HG03103 (cell line): ENCODE measurements at regions not wholly inside any gene's neighbourhood (a gene's known extent, or its start where the extent isn't known, plus 50 kb on each side); places are given as distances from the start of the nearest gene placed in this dataset.

ENCODE experiments used
- ATAC-seq: cut with Tn5 transposase; IDR thresholded peaks from one replicate; pipeline ENCODE4 v1.9.1; 2021; ENCODE audit warnings: low read depth; ENCODE audit not compliant: unreplicated experiment

DNA sequence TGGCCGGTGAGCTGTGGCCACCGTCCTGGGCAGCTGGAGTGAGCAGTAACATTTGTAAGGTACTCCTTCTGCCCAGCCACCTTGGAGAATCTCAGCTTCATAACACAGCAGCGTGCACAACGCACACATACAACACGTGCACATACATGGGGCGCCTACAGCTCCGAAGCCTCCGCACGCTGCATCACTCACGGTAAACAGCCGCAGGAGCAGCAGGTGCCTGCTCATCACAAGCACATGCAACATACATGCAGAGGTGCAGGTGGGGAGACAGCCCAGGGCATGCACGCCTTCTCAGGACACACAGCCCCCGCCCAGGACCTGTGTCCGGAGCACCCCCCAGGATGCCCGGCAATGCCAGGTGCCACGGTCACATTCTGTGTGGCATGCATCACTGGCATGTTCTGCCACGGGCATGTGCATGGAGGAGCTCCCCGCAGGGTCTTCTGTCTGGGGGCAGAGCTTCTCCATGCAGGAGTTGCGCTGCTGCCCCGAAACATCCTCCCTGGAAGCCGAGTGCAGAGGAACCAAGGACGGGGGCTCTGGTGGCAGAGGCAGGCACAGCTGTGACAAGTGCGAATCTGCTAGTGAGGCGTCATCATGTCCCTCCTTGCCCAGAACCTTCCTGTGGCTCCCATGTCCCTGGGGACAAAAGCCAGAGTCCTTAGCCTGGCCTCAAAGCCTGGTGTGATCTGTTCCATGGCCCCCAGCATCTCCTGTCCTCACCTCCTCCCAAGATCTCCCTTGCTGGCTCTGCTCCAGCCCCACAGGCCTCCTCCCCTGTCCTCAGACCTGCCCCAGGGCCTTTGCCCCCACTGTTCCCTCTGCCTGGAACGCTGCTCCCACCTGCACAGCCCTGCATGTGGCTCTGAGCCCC, 184.0 kb upstream of the GSE1 start:
- no peak for ATAC-seq

DNA sequence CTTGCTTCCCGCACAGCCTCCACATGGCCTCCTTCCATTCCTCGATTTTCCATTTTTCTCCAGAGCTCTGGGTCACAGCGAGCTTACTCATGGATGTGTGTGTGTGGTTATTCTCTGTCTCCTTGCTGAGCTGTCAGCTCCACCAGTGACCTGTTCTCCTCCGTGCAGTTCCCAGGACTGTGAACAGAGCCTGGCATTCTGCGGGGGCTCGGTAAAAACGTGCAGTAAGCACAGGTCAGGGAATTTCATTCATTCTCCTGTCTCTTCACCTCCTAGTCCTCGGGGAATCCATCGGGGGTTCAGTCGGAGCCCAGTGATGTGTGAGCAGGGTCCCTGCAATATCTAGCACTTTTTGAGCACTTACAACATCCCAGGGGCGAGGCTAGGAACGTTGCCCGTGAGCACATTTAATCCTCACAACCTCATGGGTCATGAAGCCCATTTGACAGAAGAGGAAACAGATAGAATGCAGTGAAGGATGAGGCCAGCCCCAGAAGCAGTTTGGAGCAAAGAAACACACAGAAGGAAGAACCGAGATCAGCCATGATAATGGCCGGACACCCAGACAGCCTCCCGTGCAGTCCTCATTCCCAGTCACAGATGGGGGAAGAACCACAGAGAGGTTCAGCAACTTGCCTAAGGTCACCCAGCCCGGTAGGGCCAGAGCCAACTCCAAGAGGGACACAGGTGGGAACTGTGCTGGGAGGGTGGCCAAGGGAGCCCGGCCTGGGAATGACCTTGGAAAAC, 183.2 kb upstream of the GSE1 start:
- no peak for ATAC-seq

GRCh38 chr16:85430523-85431421, 182.3 kb upstream of the GSE1 start:
- no peak for ATAC-seq

- ATAC-seq: no peak
Measured at GRCh38 chr16:85431431-85432124, 181.5 kb upstream of the GSE1 start.

DNA sequence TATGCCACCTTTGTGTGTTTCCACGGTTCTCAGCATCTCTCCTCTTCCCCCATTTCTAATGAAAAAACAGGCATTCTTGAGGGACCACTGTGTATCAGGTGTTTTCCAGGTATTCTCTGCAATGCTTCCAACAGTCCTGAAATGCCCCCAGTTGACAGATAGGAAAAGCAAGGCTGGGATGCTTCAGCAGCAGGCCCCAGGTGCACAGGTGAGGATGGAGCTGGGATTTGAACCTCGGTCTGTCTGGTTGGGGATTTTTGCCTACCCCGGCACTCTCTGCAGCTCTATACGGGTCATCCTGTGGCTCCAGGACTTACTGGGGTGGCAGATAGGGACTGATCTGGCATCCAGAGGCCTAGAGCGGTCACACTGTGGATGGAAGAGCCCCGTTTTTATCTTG, 180.5 kb upstream of the GSE1 start:
- ATAC-seq: no peak

DNA sequence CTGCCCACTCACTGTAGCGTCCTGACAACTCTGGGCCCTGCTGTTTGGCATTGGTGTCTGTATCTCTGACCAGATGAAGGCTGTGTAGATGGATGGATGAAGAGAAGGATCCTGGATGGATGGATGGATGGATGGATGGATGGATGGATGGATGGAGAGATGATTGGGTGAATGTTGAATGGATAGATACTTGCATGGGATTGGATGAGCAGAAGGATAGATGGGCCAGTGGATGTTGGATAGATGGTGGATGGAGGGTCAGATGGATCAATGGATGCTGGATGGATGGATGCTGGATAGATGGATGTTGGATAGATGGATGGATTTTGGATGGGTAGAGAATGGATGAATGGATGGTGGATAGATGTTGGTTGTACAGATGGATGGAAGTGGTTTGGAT, 179.6 kb upstream of the GSE1 start:
- no peak for ATAC-seq

DNA sequence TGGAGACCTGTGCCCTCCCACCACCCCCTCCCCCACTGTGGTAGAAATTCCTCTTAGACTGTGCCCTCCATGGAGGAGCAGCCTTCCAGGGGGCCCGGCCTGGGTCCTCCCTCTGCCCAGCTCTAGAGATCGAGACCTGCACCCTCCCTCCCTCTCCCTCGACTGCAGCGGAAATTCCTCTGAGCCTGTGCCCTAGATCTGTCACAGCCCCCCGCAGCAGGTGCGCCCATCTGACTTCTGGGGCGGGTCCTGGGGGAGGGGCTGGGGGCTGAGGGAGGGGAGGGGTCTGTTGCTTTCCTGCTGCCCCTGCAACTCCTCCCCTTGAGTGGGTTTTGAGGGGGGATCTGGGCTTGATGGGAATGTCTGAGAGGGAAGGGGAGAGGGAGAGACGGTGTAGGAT, 177.8 kb upstream of the GSE1 start:
- ATAC-seq: no peak

GRCh38 chr16:85435700-85436099, 177.4 kb upstream of the GSE1 start:
- ATAC-seq: no peak

GRCh38 chr16:85436207-85436606, 176.9 kb upstream of the GSE1 start:
- ATAC-seq: no peak

DNA sequence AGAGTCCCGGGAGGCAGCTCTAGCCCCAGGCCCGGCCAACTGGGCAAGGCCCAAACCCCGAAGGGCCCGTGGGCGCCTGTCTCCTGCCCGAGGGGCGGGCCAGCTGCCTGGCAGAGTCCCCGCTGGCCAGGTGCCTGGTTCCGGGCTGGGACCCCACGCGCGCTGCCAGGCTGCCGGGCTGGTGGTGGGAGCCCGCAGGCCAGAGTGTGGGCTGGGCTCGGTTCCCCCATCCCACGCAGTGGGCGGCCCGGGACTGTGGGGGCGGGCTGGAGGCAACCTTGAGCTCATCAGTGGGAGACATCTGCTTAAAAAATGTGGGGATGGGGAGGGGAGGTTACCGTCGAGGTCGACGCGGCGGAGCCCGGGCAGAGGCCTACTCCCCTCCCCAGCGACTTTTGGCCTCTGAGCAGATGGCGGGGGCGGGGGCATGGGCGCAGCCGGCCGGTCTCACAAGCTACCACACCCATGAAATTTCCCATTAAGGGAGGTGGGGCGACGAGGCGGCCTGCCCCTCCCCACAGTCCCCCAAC, 176.4 kb upstream of the GSE1 start:
- ATAC-seq: no peak

DNA sequence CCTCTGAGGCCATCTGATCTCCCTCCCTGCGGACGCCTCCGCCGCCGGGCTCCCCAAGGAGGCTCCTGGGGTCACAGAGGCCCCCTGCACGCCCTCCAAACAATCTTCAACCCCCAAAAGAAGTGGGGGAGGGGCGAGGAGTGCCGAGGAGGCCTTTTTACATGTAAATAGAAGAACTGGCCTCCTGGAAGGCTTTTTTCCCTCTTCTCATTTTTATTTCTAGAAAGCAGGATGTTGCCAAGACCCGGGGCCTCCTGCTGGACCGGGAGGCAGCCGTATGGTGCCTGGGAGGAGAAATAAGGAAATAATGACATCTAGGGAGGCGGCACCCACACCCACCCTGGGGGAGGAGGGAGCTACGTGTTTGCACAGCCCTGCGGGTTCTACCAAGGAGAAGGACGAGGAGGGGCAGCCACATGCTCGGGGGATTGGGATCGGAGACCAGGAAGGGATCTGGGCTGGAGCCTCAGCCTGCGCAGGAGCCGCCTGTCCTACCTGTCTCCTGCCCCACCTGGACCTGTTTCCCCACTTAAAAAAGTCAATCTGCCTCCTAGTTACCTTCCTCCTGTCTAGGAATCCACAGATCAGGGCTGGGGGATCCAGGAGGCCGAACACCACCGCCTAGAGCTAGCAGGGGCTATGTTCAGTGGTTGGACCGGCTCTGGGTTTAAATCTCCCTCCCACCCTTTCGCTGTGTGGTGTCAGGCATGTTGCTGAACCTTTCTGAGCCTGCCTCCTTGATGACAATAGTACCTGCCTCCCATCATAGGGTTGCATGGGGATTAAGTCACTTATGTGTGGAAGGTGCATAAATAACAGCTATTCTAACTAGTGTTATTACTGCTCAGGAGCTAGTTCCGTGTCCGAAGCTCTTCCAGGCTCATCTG, 175.7 kb upstream of the GSE1 start:
- no peak for ATAC-seq

- no peak for ATAC-seq
Measured at GRCh38 chr16:85438981-85439685, 174.0 kb upstream of the GSE1 start.

DNA sequence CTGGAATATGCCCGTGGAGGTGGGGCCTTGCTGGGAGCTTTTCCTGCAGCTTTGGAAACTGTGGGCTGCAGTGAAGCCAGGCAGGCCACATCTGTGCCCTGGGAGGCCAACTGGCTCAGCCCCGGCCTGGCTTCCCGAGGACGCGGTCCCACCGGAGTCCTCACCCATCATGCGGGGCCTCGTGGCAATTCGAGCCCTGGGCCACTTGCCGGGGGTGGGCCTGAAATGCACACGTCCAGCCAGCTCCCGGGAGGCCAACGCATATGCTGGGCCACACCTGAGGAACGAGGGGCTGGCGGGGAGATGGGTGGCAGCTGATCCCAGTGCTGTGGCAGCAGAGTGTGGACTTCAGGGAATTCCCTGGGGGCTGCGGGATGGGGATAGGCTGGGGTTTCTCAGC, 172.4 kb upstream of the GSE1 start:
- no peak for ATAC-seq

DNA sequence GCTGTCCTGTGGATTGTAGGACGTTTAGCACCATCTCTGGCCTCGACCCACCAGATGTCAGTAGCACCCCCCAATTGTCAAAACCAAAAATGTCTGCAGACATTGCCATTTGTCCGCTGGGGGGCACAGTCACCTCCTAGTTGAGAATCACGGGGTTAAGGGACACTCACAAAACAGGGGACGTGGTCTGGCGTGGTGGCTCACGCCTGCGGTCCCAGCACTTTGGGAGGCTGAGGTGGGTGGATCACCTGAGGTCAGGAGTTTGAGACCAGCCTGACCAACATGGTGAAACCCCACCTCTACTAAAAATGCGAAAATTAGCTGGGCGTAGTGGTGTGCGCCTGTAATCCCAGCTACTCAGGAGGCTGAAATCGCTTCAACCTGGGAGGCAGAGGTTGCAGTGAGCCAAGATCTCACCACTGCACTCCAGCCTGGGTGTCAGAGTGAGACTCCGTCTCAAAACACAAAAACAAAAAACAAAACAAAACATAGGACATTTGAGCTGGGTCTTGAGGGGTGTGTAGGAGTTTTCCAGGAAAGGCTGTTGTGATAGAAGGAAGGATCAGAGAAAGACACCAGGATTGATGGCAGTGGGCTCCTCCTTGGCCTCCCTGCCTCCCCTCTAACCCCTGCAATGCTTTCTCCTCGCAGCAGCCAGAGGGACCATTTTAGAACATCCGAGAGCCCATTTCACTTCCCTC, 171.8 kb upstream of the GSE1 start:
- no peak for ATAC-seq

GRCh38 chr16:85441890-85442670, 171.0 kb upstream of the GSE1 start:
- no peak for ATAC-seq

- no peak for ATAC-seq
Measured at GRCh38 chr16:85443116-85443515, 170.0 kb upstream of the GSE1 start.

GRCh38 chr16:85443531-85443930, 169.6 kb upstream of the GSE1 start:
- no peak for ATAC-seq
